ENCODE measurements at regions not wholly inside any gene's neighbourhood (a gene's known extent, or its start where the extent isn't known, plus 50 kb on each side); places are given as distances from the start of the nearest gene placed in this dataset.

GRCh38 chr12:4015225-4016091 is 142.3 kb upstream of the PARP11 start (continued):
- TF ChIP-seq ZNF329 (CRISPR knock-in tag; IDR thresholded peaks at IDR 0.05; ENCODE audit: low read depth) (0 out of 2 replicates have a peak, but pooled peaks have one; percentile 37), EEA1 (CRISPR knock-in tag; IDR thresholded peaks at IDR 0.05; ENCODE audit: borderline replicate concordance) (no peak), ZEB1 (IDR thresholded peaks at IDR 0.05; ENCODE audit: insufficient replicate concordance, low read depth) (peak; percentile 62), SNAPC5 (CRISPR knock-in tag; IDR thresholded peaks at IDR 0.05; ENCODE audit: borderline replicate concordance) (peak; percentile 31; the same call in 1 of the 2 replicates), ATF1 (CRISPR knock-in tag; IDR thresholded peaks at IDR 0.05) (peak; percentile 18; the same call in 1 of the 2 replicates), BCLAF1 (IDR thresholded peaks at IDR 0.05) (no peak), ZNF772 (CRISPR knock-in tag; IDR thresholded peaks at IDR 0.05) (no peak; the same call in 1 of the 2 replicates), CCAR2 (optimal IDR thresholded peaks at IDR 0.05; ENCODE audit: low read depth, low read length) (no peak), DR1 (CRISPR knock-in tag; IDR thresholded peaks at IDR 0.05) (peak; percentile 22; the same call in 1 of the 2 replicates), XRCC5 (optimal IDR thresholded peaks at IDR 0.05; ENCODE audit: low read length) (peak; percentile 68), GABPB1 (CRISPR knock-in tag; IDR thresholded peaks at IDR 0.05) (peak; percentile 79), GPN1 (CRISPR knock-in tag; IDR thresholded peaks at IDR 0.05; ENCODE audit: borderline replicate concordance) (no peak), ARNT (IDR thresholded peaks at IDR 0.05) (no peak), ZNF619 (CRISPR knock-in tag; IDR thresholded peaks at IDR 0.05) (peak; percentile 85), ZNF672 (CRISPR knock-in tag; IDR thresholded peaks at IDR 0.05) (no peak), ZNF792 (CRISPR knock-in tag; IDR thresholded peaks at IDR 0.05) (peak; percentile 76), ZNF510 (CRISPR knock-in tag; IDR thresholded peaks at IDR 0.05; ENCODE audit: low read depth) (no peak), ZNF775 (CRISPR knock-in tag; IDR thresholded peaks at IDR 0.05; ENCODE audit: borderline replicate concordance) (no peak), BRCA1 (CRISPR knock-in tag; IDR thresholded peaks at IDR 0.05) (0 out of 2 replicates have a peak, but pooled peaks have one; percentile 74), ZNF597 (CRISPR knock-in tag; IDR thresholded peaks at IDR 0.05) (no peak), POLR2G (IDR thresholded peaks at IDR 0.05; ENCODE audit: low read depth, low read length) (peak; percentile 65; the same call in 1 of the 2 replicates), ZNF766 (CRISPR knock-in tag; IDR thresholded peaks at IDR 0.05; ENCODE audit: borderline replicate concordance) (0 out of 2 replicates have a peak, but pooled peaks have one; percentile 60), ZNF577 (CRISPR knock-in tag; IDR thresholded peaks at IDR 0.05; ENCODE audit: borderline replicate concordance, low read depth) (no peak), U2AF1 (optimal IDR thresholded peaks at IDR 0.05; ENCODE audit: low read depth, low read length) (peak; percentile 32), CSRNP2 (CRISPR knock-in tag; conservative IDR thresholded peaks at IDR 0.05; ENCODE audit: low read depth) (no peak), ZNF350 (CRISPR knock-in tag; IDR thresholded peaks at IDR 0.05; ENCODE audit: borderline replicate concordance, low read depth) (peak; percentile 97)
